ENCODE measurements at regions not wholly inside any gene's neighbourhood (a gene's known extent, or its start where the extent isn't known, plus 50 kb on each side); places are given as distances from the start of the nearest gene placed in this dataset.

GRCh38 chr10:6665847-6666246 lies 85.8 kb upstream of the PRKCQ start:
- no peaks in the 10 kb centered on the region for H3K4me1 Mint-ChIP-seq (ENCODE audit: low read depth, unreplicated experiment)
- TF ChIP-seq CTCF (IDR thresholded peaks at IDR 0.05; ENCODE audit: partially characterized antibody, unreplicated experiment), result no peak
- H3K27ac Mint-ChIP-seq (ENCODE audit: unreplicated experiment), result no peak overlapping the region
- no peaks in the 10 kb centered on the region for H3K9me3 Mint-ChIP-seq (ENCODE audit: unreplicated experiment)
- no peak for DNase-seq
- no peaks in the 10 kb centered on the region for H3K27me3 Mint-ChIP-seq (ENCODE audit: unreplicated experiment)
- H3K36me3 Mint-ChIP-seq (ENCODE audit: unreplicated experiment), result no peaks in the 10 kb centered on the region
- H3K4me3 Mint-ChIP-seq (ENCODE audit: unreplicated experiment), result no peak overlapping the region

- no peaks in the 10 kb centered on the region for H3K36me3 Mint-ChIP-seq (ENCODE audit: unreplicated experiment)
- no peak overlapping the region for H3K27ac Mint-ChIP-seq (ENCODE audit: unreplicated experiment)
- H3K9me3 Mint-ChIP-seq (ENCODE audit: unreplicated experiment), result peaks cover 1% of the 10 kb centered on the region
- no peak for TF ChIP-seq CTCF (IDR thresholded peaks at IDR 0.05; ENCODE audit: partially characterized antibody, unreplicated experiment)
- DNase-seq, result no peak
- H3K27me3 Mint-ChIP-seq (ENCODE audit: unreplicated experiment), result no peaks in the 10 kb centered on the region
- no peak overlapping the region for H3K4me3 Mint-ChIP-seq (ENCODE audit: unreplicated experiment)
- no peaks in the 10 kb centered on the region for H3K4me1 Mint-ChIP-seq (ENCODE audit: low read depth, unreplicated experiment)
These were observed 80.4 kb upstream of the PRKCQ start for GRCh38 chr10:6660460-6660859.

GRCh38 chr10:6659451-6659850 lies 79.4 kb upstream of the PRKCQ start:
- peaks cover 1% of the 10 kb centered on the region for H3K9me3 Mint-ChIP-seq (ENCODE audit: unreplicated experiment)
- H3K27ac Mint-ChIP-seq (ENCODE audit: unreplicated experiment), result no peak overlapping the region
- H3K27me3 Mint-ChIP-seq (ENCODE audit: unreplicated experiment), result no peaks in the 10 kb centered on the region
- no peaks in the 10 kb centered on the region for H3K36me3 Mint-ChIP-seq (ENCODE audit: unreplicated experiment)
- TF ChIP-seq CTCF (IDR thresholded peaks at IDR 0.05; ENCODE audit: partially characterized antibody, unreplicated experiment), result no peak
- no peak for DNase-seq
- H3K4me3 Mint-ChIP-seq (ENCODE audit: unreplicated experiment), result no peak overlapping the region
- no peaks in the 10 kb centered on the region for H3K4me1 Mint-ChIP-seq (ENCODE audit: low read depth, unreplicated experiment)

- no peaks in the 10 kb centered on the region for H3K27me3 Mint-ChIP-seq (ENCODE audit: unreplicated experiment)
- TF ChIP-seq CTCF (IDR thresholded peaks at IDR 0.05; ENCODE audit: partially characterized antibody, unreplicated experiment), result no peak
- H3K9me3 Mint-ChIP-seq (ENCODE audit: unreplicated experiment), result peaks cover 1% of the 10 kb centered on the region
These were observed 77.6 kb upstream of the PRKCQ start for GRCh38 chr10:6657669-6658068.

GRCh38 chr10:6657196-6657595 lies 77.1 kb upstream of the PRKCQ start:
- no peak for TF ChIP-seq CTCF (IDR thresholded peaks at IDR 0.05; ENCODE audit: partially characterized antibody, unreplicated experiment)

More at GRCh38 chr10:6657669-6658068, 77.6 kb upstream of the PRKCQ start:
- no peak overlapping the region for H3K4me3 Mint-ChIP-seq (ENCODE audit: unreplicated experiment)
- H3K36me3 Mint-ChIP-seq (ENCODE audit: unreplicated experiment), result no peaks in the 10 kb centered on the region
- no peak overlapping the region for H3K27ac Mint-ChIP-seq (ENCODE audit: unreplicated experiment)
- DNase-seq, result no peak
- H3K4me1 Mint-ChIP-seq (ENCODE audit: low read depth, unreplicated experiment), result no peaks in the 10 kb centered on the region

More at GRCh38 chr10:6657196-6657595, 77.1 kb upstream of the PRKCQ start:
- no peaks in the 10 kb centered on the region for H3K27me3 Mint-ChIP-seq (ENCODE audit: unreplicated experiment)
- no peak for DNase-seq
- H3K36me3 Mint-ChIP-seq (ENCODE audit: unreplicated experiment), result no peaks in the 10 kb centered on the region
- peaks cover 1% of the 10 kb centered on the region for H3K9me3 Mint-ChIP-seq (ENCODE audit: unreplicated experiment)
- H3K27ac Mint-ChIP-seq (ENCODE audit: unreplicated experiment), result no peak overlapping the region
- H3K4me1 Mint-ChIP-seq (ENCODE audit: low read depth, unreplicated experiment), result no peaks in the 10 kb centered on the region
- H3K4me3 Mint-ChIP-seq (ENCODE audit: unreplicated experiment), result no peak overlapping the region

Data from glutamatergic neuron (in vitro differentiated cells).